H1 (cell line): ENCODE measurements at regions not wholly inside any gene's neighbourhood (a gene's known extent, or its start where the extent isn't known, plus 50 kb on each side); places are given as distances from the start of the nearest gene placed in this dataset.

Experiments
- BACH1 ChIP-seq: IDR thresholded peaks from 2 replicates; pipeline ENCODE4 v1.6.1; 2012; ENCODE audit warnings: low read length, improper control_type of control experiment
- CEBPB ChIP-seq: IDR thresholded peaks from 2 replicates; pipeline ENCODE4 v1.6.1; 2012; ENCODE audit warnings: low read depth, low read length
- CHD7 ChIP-seq: fragments of 300-600 bp; sonication (generic); IDR thresholded peaks from 2 replicates; pipeline ENCODE4 v1.7.1; 2012; ENCODE audit warnings: low read length, moderate library complexity, mild to moderate bottlenecking, inconsistent platforms; ENCODE audit not compliant: insufficient replicate concordance
- KDM1A ChIP-seq: fragments of 200-600, 300-600 bp; sonication (generic); IDR thresholded peaks from 2 replicates; pipeline ENCODE4 v1.7.1; 2016; ENCODE audit warnings: mild to moderate bottlenecking, low read length, borderline replicate concordance
- NRF1 ChIP-seq: IDR thresholded peaks from 2 replicates; pipeline ENCODE4 v1.6.1; 2011; ENCODE audit warnings: mild to moderate bottlenecking, low read depth, low read length, improper control_type of control experiment
- SUZ12 ChIP-seq: fragments of 200-600 bp; sonication (generic); IDR thresholded peaks from 2 replicates; pipeline ENCODE4 v1.6.1; 2012; ENCODE audit warnings: mild to moderate bottlenecking, inconsistent platforms, low read length, moderate library complexity, mixed read lengths

DNA sequence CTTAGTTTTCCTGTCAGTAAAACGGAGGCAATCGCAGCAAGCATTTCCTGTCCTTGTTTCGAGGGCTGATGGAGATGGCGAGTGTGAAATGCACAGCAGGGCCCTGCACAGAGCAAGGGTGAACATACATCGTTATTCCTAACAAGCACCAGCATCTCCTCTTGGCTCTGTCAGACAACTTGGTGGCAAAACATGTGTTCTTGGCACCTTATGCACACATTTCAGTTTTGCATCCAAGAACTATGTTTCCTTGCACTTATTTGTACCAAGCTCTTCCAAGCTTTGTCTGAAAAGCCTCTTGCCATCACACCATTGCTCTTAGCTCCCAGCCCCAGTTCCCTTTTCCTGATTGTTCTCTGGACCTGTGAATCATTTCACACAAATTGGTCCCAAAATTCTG is 132.9 kb upstream of the GRB10 start (continued):
- TF ChIP-seq CHD7, result no peak
- TF ChIP-seq NRF1, result no peak
- TF ChIP-seq BACH1, result no peak
- no peak for TF ChIP-seq SUZ12
- TF ChIP-seq KDM1A, result no peak
- no peak for TF ChIP-seq CEBPB
